ENCODE measurements at regions not wholly inside any gene's neighbourhood (a gene's known extent, or its start where the extent isn't known, plus 50 kb on each side); places are given as distances from the start of the nearest gene placed in this dataset.

GRCh38 chr12:93019212-93019927 is 90.3 kb upstream of the EEA1 start:
- TF ChIP-seq CTCF (IDR thresholded peaks at IDR 0.05): no peak
- TF ChIP-seq POLR2A (IDR thresholded peaks at IDR 0.05): no peak
